ENCODE measurements at regions not wholly inside any gene's neighbourhood (a gene's known extent, or its start where the extent isn't known, plus 50 kb on each side); places are given as distances from the start of the nearest gene placed in this dataset.

- DNase-seq, result peak; percentile 9
Measured at GRCh38 chr9:16133556-16134227, 580.8 kb downstream of the CCDC171 start.

GRCh38 chr9:16134351-16134750 is 581.5 kb downstream of the CCDC171 start:
- DNase-seq, result no peak

- DNase-seq, result no peak
Measured at GRCh38 chr9:16135968-16136367, 583.1 kb downstream of the CCDC171 start.

- DNase-seq, result no peak
Measured at GRCh38 chr9:16136451-16136850, 583.6 kb downstream of the CCDC171 start.

- no peak for DNase-seq
Measured at GRCh38 chr9:16136961-16137360, 584.1 kb downstream of the CCDC171 start.

- DNase-seq, result no peak
Measured at GRCh38 chr9:16138561-16139491, 586.0 kb downstream of the CCDC171 start.

GRCh38 chr9:16139774-16140173 is 586.9 kb downstream of the CCDC171 start:
- no peak for DNase-seq

- DNase-seq, result no peak
Measured at GRCh38 chr9:16143310-16143709, 590.5 kb downstream of the CCDC171 start.

- no peak for DNase-seq
Measured at GRCh38 chr9:16143947-16144890, 591.4 kb downstream of the CCDC171 start.

GRCh38 chr9:16145196-16145950 is 592.5 kb downstream of the CCDC171 start:
- DNase-seq, result no peak

GRCh38 chr9:16147726-16148125 is 594.9 kb downstream of the CCDC171 start:
- no peak for DNase-seq

- no peak for DNase-seq
Measured at GRCh38 chr9:16150501-16150900, 597.7 kb downstream of the CCDC171 start.

- no peak for DNase-seq
Measured at GRCh38 chr9:16150938-16151650, 598.3 kb downstream of the CCDC171 start.

GRCh38 chr9:16152276-16153101 is 599.6 kb downstream of the CCDC171 start:
- no peak for DNase-seq

GRCh38 chr9:16153221-16153620 is 600.4 kb downstream of the CCDC171 start:
- DNase-seq, result no peak

GRCh38 chr9:16153741-16154140 is 600.9 kb downstream of the CCDC171 start:
- no peak for DNase-seq

GRCh38 chr9:16154521-16155078 is 601.8 kb downstream of the CCDC171 start:
- DNase-seq, result no peak

GRCh38 chr9:16155878-16156277 is 603.0 kb downstream of the CCDC171 start:
- no peak for DNase-seq

- DNase-seq, result no peak
Measured at GRCh38 chr9:16157216-16157615, 604.4 kb downstream of the CCDC171 start.

GRCh38 chr9:16157651-16158050 is 604.8 kb downstream of the CCDC171 start:
- DNase-seq, result no peak

Measured in NCI-H2081 treated with DMSO at 0.1 percent for 48 hours (cell line).